ENCODE measurements at regions not wholly inside any gene's neighbourhood (a gene's known extent, or its start where the extent isn't known, plus 50 kb on each side); places are given as distances from the start of the nearest gene placed in this dataset.

DNA sequence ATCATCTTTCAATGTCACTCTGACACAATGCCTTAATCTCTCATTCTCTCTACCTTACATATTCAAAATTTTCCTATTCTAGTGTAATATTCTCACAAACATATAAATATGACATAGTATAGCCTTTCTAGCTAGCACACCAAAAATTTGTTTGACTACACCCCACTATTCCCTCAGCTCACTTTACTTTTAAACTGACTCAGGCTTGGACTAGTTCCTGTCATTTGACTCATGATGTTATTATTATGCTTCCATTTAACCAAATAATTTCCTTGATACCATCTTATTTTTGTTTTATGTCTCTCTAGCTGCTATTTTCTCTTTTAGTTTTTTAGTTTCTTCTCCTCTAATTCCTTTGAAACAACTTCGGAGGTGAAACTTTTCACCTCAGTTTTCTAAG lies 1745.6 kb upstream of the PCDH20 start:
- peaks cover 31% of the 10 kb centered on the region for H3K9me3 ChIP-seq
- intact Hi-C loops (cut with DNase I, micrococcal nuclease): no loop called here

GRCh38 chr13:63156816-63157215 lies 1741.2 kb upstream of the PCDH20 start:
- Histone ChIP-seq H3K4me3 (no peak overlapping the region), H3K4me1 (ENCODE audit: low read depth) (no peaks in the 10 kb centered on the region), H3K9me3 (peaks cover 30% of the 10 kb centered on the region), H3K36me3 (ENCODE audit: low read depth) (no peaks in the 10 kb centered on the region)
- DNase-seq (no peak), ATAC-seq (no peak)
- intact Hi-C loops (cut with DNase I, micrococcal nuclease): no loop called here
- TF ChIP-seq, protein P1, sequence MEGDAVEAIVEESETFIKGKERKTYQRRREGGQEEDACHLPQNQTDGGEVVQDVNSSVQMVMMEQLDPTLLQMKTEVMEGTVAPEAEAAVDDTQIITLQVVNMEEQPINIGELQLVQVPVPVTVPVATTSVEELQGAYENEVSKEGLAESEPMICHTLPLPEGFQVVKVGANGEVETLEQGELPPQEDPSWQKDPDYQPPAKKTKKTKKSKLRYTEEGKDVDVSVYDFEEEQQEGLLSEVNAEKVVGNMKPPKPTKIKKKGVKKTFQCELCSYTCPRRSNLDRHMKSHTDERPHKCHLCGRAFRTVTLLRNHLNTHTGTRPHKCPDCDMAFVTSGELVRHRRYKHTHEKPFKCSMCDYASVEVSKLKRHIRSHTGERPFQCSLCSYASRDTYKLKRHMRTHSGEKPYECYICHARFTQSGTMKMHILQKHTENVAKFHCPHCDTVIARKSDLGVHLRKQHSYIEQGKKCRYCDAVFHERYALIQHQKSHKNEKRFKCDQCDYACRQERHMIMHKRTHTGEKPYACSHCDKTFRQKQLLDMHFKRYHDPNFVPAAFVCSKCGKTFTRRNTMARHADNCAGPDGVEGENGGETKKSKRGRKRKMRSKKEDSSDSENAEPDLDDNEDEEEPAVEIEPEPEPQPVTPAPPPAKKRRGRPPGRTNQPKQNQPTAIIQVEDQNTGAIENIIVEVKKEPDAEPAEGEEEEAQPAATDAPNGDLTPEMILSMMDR (IDR thresholded peaks at IDR 0.05): no peak

More for the DNA sequence above, 1745.6 kb upstream of the PCDH20 start:
- no peaks in the 10 kb centered on the region for H3K4me1 ChIP-seq (ENCODE audit: low read depth)
- TF ChIP-seq, protein P1 (IDR thresholded peaks at IDR 0.05): no peak
- no peak for ATAC-seq
- DNase-seq: no peak
- H3K4me3 ChIP-seq: no peak overlapping the region
- no peaks in the 10 kb centered on the region for H3K36me3 ChIP-seq (ENCODE audit: low read depth)

DNA sequence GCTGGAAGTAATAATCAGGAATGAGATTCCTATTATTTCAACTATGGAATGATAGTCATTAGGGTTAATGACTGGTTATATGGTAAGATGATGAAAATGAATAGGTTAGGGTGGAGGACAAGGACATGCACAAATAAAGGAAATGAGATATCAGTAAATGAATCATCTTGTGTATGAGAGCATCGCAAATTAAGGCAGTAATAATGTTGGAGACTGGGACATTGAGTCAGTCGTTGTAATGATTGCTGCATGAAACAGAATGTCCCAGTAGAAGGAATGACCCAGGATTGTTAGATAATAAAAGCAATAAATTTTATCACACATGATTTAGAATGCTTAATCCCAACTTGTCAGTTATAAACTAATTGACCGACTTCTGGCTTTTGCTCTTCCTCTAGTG lies 1733.7 kb upstream of the PCDH20 start:
- intact Hi-C loops (cut with DNase I, micrococcal nuclease): no loop called here
- Histone ChIP-seq H3K4me3 (no peak overlapping the region), H3K9me3 (peaks cover 34% of the 10 kb centered on the region), H3K4me1 (ENCODE audit: low read depth) (no peaks in the 10 kb centered on the region), H3K36me3 (ENCODE audit: low read depth) (no peaks in the 10 kb centered on the region)
- DNase-seq (no peak), ATAC-seq (no peak)
- TF ChIP-seq, protein P1 (IDR thresholded peaks at IDR 0.05): no peak

- ATAC-seq: no peak
These were observed 1723.6 kb upstream of the PCDH20 start for GRCh38 chr13:63139277-63139676.

DNA sequence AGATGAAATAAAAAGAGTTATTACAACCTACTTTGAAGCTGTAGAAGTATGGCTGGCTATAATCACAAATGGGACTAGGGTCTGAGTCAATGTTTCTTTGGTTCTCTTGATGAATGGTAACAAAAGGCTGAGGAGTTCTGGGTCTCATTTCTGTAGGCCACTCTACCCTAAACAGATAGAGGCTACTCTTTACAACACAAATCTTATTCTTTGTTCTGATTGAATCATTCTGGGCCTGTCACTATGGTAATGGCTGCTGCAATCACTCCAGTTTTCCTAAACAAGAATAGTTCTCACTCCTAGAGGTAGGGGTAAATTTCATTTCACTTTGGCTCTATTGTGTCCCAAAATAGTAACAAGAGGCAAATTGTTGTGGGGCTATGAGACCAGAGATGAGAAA lies 1714.3 kb upstream of the PCDH20 start:
- DNase-seq: no peak
- H3K4me3 ChIP-seq: no peak overlapping the region
- H3K4me1 ChIP-seq (ENCODE audit: low read depth): no peaks in the 10 kb centered on the region
- intact Hi-C loops (cut with DNase I, micrococcal nuclease): no loop called here
- TF ChIP-seq, protein P1 (IDR thresholded peaks at IDR 0.05): no peak
- no peak for ATAC-seq
- no peaks in the 10 kb centered on the region for H3K36me3 ChIP-seq (ENCODE audit: low read depth)
- peaks cover 6% of the 10 kb centered on the region for H3K9me3 ChIP-seq

More at GRCh38 chr13:63139277-63139676, 1723.6 kb upstream of the PCDH20 start:
- intact Hi-C loops (cut with DNase I, micrococcal nuclease): no loop called here
- no peak for DNase-seq
- H3K36me3 ChIP-seq (ENCODE audit: low read depth): no peaks in the 10 kb centered on the region
- no peak overlapping the region for H3K4me3 ChIP-seq
- TF ChIP-seq, protein P1 (IDR thresholded peaks at IDR 0.05): no peak
- H3K4me1 ChIP-seq (ENCODE audit: low read depth): no peaks in the 10 kb centered on the region
- H3K9me3 ChIP-seq: peaks cover 24% of the 10 kb centered on the region

DNA sequence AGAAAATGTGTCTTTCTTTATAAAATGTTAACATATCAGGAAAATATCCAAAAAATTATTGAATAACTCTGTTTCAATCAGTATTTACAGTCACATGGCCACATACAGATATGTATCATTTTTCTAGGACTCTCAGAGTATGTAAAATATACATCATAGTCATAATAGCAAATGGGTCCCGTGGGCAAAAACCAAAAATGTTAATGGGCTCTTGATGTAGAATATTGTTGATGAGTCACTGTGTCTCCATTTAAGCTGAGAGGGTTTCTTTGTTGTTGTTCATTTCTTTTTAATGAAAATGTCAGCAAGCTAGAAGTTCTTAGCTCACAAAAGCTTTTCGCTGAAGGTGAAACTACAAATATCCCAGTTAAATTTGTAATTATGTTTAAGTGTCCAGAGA lies 1713.1 kb upstream of the PCDH20 start:
- ATAC-seq (no peak), DNase-seq (no peak)
- H3K4me3 ChIP-seq: no peak overlapping the region
- no peaks in the 10 kb centered on the region for H3K4me1 ChIP-seq (ENCODE audit: low read depth)
- TF ChIP-seq, protein P1 (IDR thresholded peaks at IDR 0.05): no peak
- no peaks in the 10 kb centered on the region for H3K36me3 ChIP-seq (ENCODE audit: low read depth)
- peaks cover 6% of the 10 kb centered on the region for H3K9me3 ChIP-seq
- intact Hi-C loops (cut with DNase I, micrococcal nuclease): no loop called here

All from mucosa of descending colon (tissue), 3 donors.